Kasumi-1 (cell line): ENCODE measurements at regions not wholly inside any gene's neighbourhood (a gene's known extent, or its start where the extent isn't known, plus 50 kb on each side); places are given as distances from the start of the nearest gene placed in this dataset.

Source experiments
- DNase-seq, 2 experiments: peaks; one replicate each; lab custom pipeline; 2025; lab: John Stamatoyannopoulos, UW

DNA sequence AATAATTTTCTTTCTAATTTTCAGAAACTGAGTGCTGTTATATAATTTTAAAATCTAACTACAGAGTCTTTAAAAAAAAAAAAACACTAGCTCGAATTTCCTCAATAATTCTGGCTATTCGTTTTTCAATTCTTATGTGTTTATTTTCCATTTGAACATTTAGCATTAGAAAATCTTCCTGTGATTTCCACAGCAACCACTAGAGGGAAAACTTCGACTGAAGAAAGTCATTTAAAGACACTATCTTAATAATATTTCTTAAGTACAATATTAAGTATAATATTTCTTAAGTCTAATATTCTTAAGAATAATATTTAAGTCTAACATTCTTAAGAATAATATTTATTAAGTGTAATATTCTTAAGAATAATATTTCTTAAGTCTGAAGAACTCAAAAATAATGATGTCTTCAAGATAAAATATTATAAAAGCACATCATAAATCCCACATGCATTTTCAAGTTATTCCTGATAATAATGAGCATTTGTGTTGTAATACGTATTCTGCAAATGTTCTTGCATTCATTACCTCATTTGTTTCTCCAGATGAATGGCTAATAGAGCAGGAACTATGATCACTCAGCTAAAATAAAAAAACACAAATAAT, 118.4 kb upstream of the WDR17 start:
- DNase-seq, result peak; percentile 28 to 42

DNA sequence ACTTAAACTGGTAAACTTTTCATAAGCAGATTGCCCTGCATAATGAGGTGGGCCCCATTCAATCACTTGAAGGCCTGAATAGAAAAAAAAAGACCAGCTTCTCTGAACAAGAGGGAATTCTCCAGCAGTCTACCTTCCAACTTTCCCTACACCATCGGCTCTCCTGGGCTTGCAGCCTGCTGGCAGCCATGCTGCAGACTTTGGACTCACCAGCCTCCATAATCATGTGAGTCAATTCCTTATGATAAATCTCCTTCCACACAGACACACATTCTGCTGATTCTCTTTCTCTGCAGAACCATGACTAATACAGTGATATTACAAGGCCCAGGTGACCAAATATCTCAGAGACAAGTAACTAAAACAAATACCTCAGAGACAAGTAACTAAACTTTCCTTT, 113.8 kb upstream of the WDR17 start:
- no peak for DNase-seq

DNA sequence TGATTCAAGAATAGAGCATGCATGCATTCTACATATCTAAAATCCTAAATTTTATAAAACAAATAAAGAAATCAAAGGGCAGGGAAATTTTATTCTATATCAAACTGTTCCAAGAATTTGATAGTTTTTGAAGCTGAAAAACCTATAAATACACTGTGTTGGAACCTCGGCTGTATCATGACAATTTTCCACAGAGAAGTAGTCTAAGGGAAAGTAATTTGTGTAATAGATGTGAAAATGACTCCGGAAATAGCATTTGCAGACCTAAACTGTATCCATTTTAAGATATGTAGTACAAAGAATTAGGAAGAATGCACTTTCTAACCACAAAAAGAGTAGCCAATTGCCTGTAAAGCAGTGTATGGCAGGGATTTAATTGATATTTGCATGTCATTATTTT, 112.5 kb upstream of the WDR17 start:
- DNase-seq, result no peak

DNA sequence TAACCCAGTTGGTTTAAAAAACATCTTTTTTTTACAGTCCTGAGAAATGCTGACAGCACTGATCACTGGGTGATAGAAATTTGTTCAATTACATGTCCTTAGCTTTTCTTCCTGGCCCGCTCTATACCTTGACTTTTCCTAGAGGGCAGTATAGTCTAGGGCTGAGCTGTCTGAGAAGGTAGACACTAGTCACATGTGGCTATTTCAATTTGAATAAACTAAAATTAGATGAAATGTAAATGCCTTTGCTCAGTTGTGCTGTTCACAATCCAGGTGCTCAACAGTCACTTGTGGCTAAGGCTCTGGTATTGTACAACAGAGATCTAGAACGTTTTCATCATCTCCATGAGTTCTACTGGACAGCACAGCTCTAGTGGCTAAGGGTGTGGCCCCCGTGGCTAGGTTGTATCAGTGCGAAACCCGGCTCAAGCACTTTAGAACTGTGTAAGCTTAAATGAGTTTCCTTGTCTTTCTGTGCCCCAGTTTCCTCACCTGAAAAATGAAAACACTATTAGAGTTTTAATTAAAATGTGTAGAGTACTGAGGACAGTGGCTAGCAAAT, 111.6 kb upstream of the WDR17 start:
- peak in 1 of 2 experiments; percentile 16 for DNase-seq

DNA sequence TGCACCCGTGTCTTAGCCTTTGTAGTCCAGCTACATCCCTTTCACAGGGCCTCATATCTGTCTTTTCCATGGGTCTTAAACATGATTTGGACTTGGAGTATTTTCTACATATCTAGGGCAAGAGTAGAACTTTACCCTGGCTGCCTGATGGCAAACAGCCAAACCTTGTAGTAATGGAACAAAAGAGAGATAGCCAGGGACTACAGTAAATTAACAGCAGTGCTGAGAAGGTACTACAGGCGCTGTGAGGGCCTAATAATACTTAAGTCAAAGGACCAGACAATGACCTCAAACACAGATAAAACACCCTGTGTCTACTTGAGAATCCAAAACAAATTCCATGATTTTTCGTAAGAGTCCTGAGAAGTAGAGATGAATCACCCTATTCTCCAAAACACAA, 111.0 kb upstream of the WDR17 start:
- no peak for DNase-seq

DNA sequence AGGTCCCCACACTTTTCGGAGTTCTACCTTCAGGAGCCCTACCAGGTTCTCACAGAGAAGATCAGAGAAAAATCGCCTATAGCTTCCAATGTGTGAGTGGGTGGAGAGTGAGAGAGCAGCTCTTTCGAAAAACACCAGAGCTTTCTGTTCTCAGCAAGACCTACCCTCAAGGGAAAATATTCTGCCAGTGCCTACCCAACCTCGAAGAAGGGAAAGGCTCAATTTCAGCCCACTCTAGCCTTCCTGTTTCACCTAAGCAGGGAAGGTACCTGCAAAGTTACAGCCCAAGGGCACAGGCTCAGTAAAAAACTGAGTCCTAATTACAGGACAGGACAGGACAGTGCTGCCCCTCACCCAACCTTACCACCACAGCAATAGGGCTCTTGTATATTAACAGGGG, 104.0 kb upstream of the WDR17 start:
- no peak for DNase-seq

DNA sequence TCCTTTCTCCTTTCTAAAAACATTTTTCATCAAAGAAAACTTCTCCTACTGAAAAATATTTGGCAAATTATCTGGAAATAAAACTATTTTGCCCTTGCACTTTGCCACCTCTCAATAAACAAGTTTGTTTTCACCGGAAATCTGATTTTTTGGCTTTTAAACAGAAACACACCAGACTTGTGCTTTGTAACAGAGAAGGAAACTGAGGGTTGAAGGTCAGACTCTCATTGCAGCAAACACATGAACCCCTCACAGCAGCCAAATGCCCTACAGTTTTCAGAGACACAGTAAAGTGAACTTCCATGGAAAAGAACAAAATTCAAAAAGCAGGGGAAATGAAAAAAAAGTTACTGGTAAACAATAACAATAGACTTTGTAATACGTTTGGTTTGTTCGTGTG, 95.6 kb upstream of the WDR17 start:
- no peak for DNase-seq

DNA sequence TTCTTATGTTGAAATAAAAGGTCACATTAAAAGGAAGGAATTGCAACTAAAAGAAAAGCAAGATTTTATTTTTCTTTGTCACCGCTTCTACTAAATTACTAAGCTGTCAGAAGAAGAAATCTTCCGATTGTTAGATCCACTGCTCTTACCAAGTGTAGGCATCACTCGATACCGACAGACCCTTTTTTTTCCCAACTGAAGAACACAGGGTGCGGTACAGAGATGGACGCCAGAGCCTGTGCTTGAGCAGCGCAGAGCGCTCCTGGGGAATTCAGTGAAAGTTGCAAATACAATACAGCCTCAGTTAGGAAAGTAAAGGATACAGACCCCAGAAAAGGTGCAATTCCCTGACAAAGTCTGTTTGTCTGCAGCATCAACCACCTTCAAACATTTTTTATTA, 94.9 kb upstream of the WDR17 start:
- no peak for DNase-seq

DNA sequence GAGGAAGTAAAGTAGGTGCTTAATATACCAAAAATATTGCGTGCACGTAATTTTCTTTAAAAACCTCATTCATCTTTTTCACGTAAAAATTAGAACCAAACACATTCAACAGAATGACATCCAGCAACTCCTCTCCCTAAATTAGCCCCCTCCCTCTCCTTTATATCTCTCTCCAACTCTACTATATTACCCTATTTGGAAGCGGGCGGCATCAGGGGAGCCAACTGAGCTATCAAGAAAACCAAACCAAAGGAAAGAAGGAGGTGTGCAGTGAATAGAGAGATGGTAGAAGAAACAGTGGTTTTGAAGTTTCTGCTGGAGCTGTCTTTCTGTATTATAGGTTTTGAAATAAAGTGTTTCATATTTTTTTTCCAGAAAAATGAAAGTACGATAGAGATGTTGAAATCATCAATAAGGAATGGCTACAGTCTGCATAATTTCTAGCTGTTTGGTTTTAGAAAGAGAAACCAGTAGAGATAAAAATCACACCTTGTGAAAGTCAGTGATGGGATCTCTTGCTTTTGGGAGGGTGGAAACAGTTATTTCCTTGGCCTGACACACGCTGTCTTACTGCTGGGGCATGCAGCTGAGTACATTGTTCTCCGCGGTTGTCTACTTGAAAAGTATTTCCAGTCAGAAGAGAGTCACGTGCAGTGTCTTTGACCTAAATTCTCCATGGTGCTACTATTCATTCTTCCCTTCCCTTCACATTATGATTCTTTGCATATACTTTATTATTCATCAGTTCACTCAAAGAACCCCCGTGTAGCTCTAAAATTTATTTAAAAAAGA, 94.1 kb upstream of the WDR17 start:
- no peak for DNase-seq

DNA sequence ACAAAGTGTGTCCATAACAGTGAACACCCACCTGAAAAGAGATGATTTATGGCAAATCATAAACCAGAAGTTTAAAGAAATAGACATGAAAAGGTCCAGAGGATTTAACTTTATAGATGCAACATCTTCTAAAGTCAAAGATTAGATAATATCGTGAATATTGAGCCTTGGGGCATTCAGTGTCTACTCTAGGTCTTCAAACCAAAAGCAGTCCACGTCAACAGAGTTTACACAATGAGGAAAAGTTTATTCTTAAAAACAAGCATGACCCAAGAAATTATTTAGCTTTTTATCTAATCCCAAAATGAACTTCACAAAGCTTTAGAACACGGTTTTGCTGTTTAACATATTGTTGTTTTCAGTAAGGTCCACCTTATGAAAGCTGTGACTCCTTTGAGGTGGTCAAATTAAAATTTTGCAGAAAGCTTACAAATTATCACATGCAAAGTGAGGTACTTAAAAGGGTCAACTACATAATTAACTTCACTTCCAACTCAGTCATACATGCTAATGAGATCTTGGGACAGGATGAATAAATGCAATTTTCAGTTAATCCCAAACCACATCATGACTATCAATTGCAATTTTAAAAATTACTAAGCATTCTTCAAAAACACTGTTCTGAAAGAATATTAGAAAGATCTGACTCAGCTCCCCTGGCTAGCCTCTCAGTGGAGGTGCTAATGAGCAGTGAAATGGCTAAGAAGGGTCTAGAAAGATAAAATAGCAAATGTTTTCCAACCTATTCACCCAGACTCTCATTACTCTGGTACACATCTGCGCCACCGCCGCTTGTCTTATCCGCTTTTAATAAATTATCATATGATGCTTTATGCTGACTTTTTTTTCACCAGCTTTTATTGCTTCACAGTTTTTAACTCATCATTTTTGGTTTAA, 92.4 kb upstream of the WDR17 start:
- DNase-seq, result no peak

DNA sequence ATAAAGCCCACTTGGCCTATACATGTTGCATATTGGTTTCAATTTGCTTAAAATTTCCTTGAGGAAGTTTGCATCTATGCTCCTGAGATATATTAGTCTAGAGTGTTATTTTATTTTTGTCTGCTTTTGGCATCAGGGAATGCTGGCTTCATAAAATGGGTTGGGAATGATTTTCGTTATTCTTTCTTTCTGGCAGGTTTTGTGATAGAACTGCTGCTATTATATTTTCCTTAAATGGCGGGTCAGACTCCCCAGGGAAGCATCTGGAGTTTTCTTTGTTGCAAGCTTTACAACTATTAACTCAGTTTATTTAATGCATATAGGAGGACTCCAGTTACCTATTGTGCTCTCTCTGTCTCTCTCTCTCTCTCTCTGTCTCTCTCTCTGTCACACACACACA, 82.0 kb upstream of the WDR17 start:
- DNase-seq, result no peak

DNA sequence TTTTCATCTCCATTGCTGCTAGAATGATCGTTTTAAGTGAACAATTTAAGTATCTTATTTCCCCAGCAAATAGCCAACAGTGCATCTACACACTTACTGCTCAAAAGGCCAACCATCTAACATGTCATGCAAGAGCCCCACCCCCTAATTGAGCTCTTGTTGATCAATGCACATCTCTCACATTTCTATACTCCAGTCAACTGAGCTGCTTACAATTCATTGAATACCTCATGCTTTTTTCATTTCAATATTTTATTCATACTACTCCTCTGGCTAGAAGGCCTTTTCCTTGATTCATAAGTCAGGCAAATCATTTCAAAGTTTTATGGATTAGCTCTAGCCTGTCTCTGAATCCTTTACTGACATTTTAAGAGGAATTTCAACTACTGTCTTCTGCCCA, 79.0 kb upstream of the WDR17 start:
- DNase-seq, result no peak

DNA sequence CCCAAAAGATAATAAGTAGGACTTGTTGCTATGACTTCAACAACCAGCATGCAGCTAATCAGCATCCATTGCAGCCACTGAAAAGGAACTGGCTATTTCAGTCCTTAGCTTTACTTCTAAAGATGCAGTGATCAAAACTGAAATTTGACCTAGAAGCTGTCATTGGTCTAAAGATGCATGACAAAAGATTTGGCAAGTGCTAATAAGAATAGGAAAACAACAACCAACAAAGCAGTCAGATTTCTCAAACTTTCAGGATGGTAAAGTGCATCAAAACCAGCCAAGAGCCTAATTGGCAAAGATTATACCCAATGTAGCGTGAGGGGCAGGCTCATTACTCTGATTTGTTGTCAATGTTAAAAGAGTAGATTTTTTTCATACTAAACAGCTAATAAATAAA, 77.1 kb upstream of the WDR17 start:
- DNase-seq, result no peak

DNA sequence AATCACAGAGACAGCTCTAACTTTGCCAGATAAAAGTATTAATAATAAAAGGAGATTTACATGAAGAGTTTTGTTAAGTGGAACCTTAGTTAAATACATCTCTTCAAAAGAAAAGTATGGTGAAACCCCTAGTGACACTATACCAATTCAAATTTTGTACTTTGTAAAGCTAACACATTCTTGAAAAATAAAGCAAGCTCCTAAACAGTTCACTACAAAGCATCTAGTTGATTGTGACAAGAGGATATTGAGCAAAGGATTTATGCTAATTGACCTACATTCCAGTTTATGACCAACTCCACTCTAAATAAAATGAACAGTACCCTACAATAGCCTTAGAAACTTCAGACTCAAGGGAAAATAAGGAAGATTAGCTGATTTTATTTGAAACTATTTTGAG, 69.4 kb upstream of the WDR17 start:
- DNase-seq, result no peak

DNA sequence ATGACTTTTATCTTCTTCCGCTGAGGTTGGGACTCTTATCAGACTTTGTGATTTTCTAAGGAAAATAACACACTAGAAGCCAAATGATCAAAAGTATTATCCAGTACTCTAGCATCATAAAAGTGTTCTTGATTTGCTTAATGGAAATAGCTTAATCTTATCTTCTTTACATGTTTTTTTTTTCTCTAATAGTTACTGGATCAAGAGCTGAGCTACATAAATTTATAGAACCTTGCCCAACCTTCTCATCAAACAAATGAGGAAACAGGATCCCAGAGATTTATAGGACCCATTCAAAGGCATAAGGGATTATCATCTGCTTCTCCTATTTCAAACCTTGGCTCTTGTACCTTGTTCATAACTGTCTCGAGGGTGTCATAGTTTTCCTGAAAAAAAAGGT, 68.3 kb upstream of the WDR17 start:
- no peak for DNase-seq

DNA sequence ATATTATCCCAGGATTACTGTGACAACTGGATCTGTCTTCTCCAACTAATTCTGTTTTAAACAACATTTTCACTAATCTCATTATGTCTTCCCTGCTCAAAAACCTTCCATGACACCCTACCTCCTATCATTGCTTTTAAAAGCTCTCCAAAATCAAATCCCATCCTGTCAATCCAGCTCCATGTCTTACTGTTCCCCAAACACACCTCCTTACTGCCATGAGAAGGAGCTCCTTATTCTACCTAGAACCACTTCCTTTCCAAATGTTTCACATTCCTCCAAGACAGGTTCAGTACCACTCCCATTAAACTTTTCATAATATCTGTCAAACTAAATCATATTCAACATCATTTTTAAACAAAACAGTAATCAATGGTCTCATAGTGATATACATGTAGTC, 66.9 kb upstream of the WDR17 start:
- no peak for DNase-seq

DNA sequence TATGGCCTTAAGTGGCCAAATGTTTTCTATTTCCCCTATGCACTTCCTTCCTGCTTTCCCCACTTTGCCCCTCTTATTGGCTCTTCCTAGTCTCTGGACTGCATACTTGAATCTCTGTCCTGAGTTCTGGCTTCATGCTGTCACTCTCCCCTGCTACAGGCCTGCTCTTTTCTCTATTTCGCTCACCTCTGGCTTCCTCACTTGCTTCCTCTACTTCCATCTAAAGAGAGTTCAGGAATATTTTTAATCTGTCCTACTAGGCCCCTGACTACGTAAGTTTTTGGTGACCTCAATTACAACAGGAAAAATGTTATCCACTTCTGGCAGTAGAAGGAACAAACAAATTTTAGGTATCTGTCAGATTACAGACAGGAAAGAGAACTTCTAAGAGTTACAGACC, 65.7 kb upstream of the WDR17 start:
- DNase-seq, result no peak

DNA sequence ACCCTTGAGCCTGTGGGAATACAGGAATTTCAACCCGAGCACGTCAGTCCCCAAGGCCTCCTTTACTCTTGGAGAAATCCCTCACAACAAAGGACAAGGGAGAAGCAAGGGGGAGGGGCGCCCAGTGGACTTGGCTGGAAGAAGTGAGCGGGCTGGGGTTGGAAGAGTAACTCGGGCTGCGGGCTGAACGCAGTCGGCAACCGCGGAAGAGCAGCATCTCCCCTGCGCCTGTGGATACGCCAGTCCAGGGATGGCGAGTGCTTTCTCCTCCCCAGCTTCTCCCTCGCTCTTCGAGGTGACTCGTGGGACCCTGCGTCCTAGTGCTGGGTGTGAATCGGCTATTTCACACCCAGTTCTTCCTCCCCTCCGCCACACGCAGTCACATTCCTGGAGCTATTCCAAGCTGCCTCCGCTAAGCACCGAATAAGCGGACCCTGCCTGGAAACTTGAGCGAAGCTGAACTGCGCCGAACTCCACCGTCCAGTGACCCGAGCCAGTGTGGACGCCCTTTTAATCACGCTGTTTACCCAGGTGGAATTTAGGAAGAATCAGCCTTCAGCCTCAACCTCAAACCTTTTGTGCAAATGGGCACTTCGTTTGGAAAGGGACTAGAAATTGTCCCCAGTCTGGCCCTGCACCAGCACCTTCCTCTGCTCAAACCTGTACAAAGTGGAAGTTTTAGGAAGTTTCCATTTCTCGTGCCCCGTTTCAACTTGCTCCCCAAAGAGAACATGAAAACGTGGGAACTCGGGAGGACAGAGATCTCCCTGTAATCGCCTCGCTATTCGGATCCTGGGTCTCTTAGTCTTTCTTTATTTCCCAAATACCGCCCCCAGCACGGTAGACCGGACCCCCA, 64.3 kb upstream of the WDR17 start:
- DNase-seq, result no peak

DNA sequence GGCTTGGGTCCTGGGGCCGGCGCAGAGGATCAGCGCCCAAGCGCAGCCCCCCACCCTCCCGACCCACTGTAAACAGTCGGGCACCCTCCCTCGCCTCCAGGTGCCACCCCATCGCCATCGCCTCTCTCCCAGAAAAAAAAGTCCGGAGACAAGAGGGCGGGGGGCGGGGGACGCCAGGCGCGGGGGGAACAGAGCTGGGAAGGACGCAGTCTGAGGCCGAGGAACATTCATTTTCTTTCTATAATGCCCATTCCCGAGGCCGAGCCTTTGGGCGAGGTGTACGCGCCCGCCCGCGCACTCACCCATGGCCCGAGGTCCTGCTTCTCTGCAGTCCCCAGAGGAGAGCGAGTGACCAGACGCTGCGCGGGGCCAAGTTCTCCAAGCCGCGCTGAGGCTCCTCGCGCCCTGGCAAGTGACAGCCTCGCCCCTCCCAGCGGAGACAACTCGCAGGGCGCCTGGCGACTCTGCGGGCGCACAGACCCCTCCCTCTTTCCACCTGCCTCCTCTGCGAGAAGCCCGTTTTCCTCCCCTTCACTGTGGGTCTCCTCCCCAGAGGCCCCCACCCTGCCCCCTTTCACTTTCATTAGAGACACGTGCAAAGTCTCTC, 63.5 kb upstream of the WDR17 start:
- DNase-seq, result peak in 1 of 2 experiments; percentile 4

DNA sequence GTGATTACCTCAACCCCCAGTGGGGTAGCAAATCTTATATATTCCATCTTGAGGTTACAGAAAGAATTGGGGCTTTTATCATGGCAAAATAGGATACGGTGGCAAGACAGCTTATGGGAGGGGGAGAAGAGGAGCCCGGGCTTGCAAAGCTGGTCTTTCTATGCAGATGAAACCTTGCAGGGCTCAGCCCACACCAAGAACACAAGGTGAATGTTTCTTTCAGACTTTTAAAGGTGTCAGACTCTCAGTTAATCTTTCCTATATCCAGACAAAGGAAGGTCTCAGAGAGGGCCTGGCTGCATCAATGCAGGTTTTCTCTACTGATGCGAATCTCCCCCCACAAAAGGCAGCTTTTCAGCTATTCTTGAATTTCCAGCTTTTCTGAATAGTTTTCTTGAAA, 59.9 kb upstream of the WDR17 start:
- DNase-seq, result no peak

DNA sequence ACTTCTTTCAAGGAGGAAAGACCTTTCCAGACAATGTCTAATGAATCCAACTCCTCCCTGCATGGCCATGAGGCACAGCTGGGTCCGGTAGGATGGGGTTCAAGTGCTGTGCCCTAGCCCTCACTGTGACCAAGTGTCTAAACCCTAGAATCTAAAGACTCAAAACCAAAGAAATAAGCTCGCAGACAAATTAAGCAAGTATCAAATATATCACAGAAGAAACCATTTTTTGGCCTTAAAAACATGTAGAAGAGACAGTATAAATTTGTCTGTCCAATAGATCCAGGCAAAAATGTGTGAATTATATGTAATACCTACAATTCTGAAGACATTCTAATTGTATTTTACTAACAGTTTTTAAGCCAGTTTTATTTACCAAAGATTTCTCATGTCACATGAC, 56.4 kb upstream of the WDR17 start:
- no peak for DNase-seq
